H1 (cell line): ENCODE measurements at regions not wholly inside any gene's neighbourhood (a gene's known extent, or its start where the extent isn't known, plus 50 kb on each side); places are given as distances from the start of the nearest gene placed in this dataset.

Experiments
- CTCF ChIA-PET: fragments of 300-600 bp; sonication (Branson Sonifier 250); formaldehyde crosslinking; loops from one replicate; lab custom pipeline; 2021; ENCODE audit not compliant: partially characterized antibody; lab: Charles Lee
- POLR2A ChIA-PET: fragments of 300-600 bp; sonication (Branson Sonifier 250); formaldehyde crosslinking; loops from one replicate; lab custom pipeline; 2021; ENCODE audit warnings: inconsistent platforms; ENCODE audit not compliant: partially characterized antibody; lab: Charles Lee
- DNase-seq, 2 experiments: peaks; one replicate each; pipeline versions ENCODE4 v3.0.0 to v3.0.0-alpha.2; 2010 to 2022; ENCODE audit warnings: low spot score in 2 of 2, low read depth in 1 of 2, mixed read lengths in 1 of 2
- FAIRE-seq: peaks from 2 replicates; lab custom pipeline; 2011; peaks lifted over from hg19 to GRCh38; lab: Jason Lieb, UNC
- H2AFZ ChIP-seq: 2 replicates; pipeline ENCODE4 v1.8.1; 2012; ENCODE audit warnings: low read length, inconsistent platforms
- H2AK5ac ChIP-seq: 2 replicates; pipeline ENCODE4 v1.6.1; 2013; ENCODE audit warnings: low read depth, low read length
- H2BK120ac ChIP-seq: replicated peaks from 2 replicates; pipeline ENCODE3; 2013; ENCODE audit warnings: low read depth, low read length, inconsistent platforms
- H2BK12ac ChIP-seq: 2 replicates; pipeline ENCODE4 v1.6.1; 2013; ENCODE audit warnings: low read depth, low read length
- H2BK15ac ChIP-seq: 2 replicates; pipeline ENCODE4 v1.6.1; 2013; ENCODE audit warnings: low read length
- H2BK20ac ChIP-seq: 2 replicates; pipeline ENCODE4 v1.6.1; 2013; ENCODE audit warnings: low read length
- H2BK5ac ChIP-seq: 2 replicates; pipeline ENCODE4 v1.6.1; 2013; ENCODE audit warnings: low read depth, low read length
- H3K14ac ChIP-seq: 2 replicates; pipeline ENCODE4 v1.6.1; 2013; ENCODE audit warnings: inconsistent platforms; ENCODE audit not compliant: insufficient read length
- H3K18ac ChIP-seq: 2 replicates; pipeline ENCODE4 v1.6.1; 2013; ENCODE audit warnings: low read length; ENCODE audit errors: extremely low read depth
- H3K23ac ChIP-seq: 2 replicates; pipeline ENCODE4 v1.6.1; 2013; ENCODE audit warnings: inconsistent platforms; ENCODE audit not compliant: insufficient read length
- H3K23me2 ChIP-seq: 2 replicates; pipeline ENCODE4 v1.6.1; 2013; ENCODE audit warnings: low read depth, low read length
- H3K27ac ChIP-seq: 2 replicates; pipeline ENCODE4 v1.6.1; 2011; ENCODE audit warnings: low read depth, low read length, inconsistent platforms
- H3K27me3 ChIP-seq, 4 experiments: replicated peaks in 1 of 4; 1 replicate in 1 of 4; 2 replicates in 3 of 4; pipeline versions ENCODE4 v1.6.1 to v1.8.1; 2011 to 2013; ENCODE audit warnings: low read length in 3 of 4, mild to moderate bottlenecking in 3 of 4, inconsistent platforms in 2 of 4, mixed read lengths in 2 of 4, moderate library complexity in 1 of 4; ENCODE audit not compliant: control insufficient read depth in 3 of 4, insufficient read depth in 3 of 4; ENCODE audit errors: extremely low read depth in 1 of 4
- H3K36me3 ChIP-seq, 4 experiments: 2 replicates each; pipeline versions ENCODE4 v1.6.1 to v1.8.1; 2011 to 2013; ENCODE audit warnings: mild to moderate bottlenecking in 4 of 4, low read length in 3 of 4, moderate library complexity in 2 of 4, control low read depth in 1 of 4, inconsistent platforms in 1 of 4; ENCODE audit not compliant: insufficient read depth in 4 of 4, control insufficient read depth in 2 of 4
- H3K4ac ChIP-seq: replicated peaks from 2 replicates; pipeline ENCODE3; 2013; ENCODE audit warnings: low read length, low read depth, mixed read lengths, inconsistent platforms; ENCODE audit not compliant: insufficient read length
- H3K4me1 ChIP-seq, 4 experiments: replicated peaks in 1 of 4; 1 replicate in 1 of 4; 2 replicates in 3 of 4; pipeline versions ENCODE4 v1.6.1 to v1.8.1; 2011 to 2013; ENCODE audit warnings: low read length in 3 of 4, inconsistent platforms in 2 of 4, mixed read lengths in 1 of 4; ENCODE audit not compliant: insufficient read depth in 4 of 4, control insufficient read depth in 3 of 4
- H3K4me2 ChIP-seq, 2 experiments: 2 replicates each; pipeline versions ENCODE4 v1.6.1 to v1.8.1; 2011 to 2013; ENCODE audit warnings: low read depth in 2 of 2, low read length in 2 of 2, control low read depth in 1 of 2, inconsistent platforms in 1 of 2, mild to moderate bottlenecking in 1 of 2; ENCODE audit not compliant: insufficient read depth in 1 of 2
- H3K4me3 ChIP-seq, 4 experiments: fragments of 200-600, 300-600 bp in 1 of 4; sonication (generic), shearing (Covaris generic), sonication (Bioruptor Twin) in 1 of 4; 2 replicates each; pipeline versions ENCODE4 v1.5.1 to v1.8.1; 2011 to 2016; ENCODE audit warnings: low read length in 4 of 4, low read depth in 3 of 4, control low read depth in 2 of 4, inconsistent platforms in 2 of 4, mild to moderate bottlenecking in 2 of 4, mixed read lengths in 1 of 4, moderate library complexity in 1 of 4; ENCODE audit not compliant: insufficient read depth in 2 of 4; ENCODE audit errors: extremely low read depth in 1 of 4
- H3K56ac ChIP-seq: replicated peaks from 2 replicates; pipeline ENCODE3; 2013; ENCODE audit warnings: low read depth, mild to moderate bottlenecking, mixed read lengths, low read length, inconsistent platforms; ENCODE audit not compliant: insufficient read length
- H3K79me1 ChIP-seq: 2 replicates; pipeline ENCODE4 v1.6.1; 2013; ENCODE audit warnings: low read depth, low read length, control low read depth
- H3K79me2 ChIP-seq, 2 experiments: 2 replicates each; pipeline versions ENCODE4 v1.6.1 to v1.8.1; 2012 to 2013; ENCODE audit warnings: low read length in 2 of 2, mild to moderate bottlenecking in 2 of 2, inconsistent platforms in 1 of 2; ENCODE audit not compliant: insufficient read depth in 2 of 2, control insufficient read depth in 1 of 2
- H3K9ac ChIP-seq, 4 experiments: replicated peaks in 1 of 4; 1 replicate in 1 of 4; 2 replicates in 3 of 4; pipeline versions ENCODE4 v1.6.1 to v1.8.1; 2011 to 2013; ENCODE audit warnings: low read depth in 3 of 4, low read length in 3 of 4, control low read depth in 2 of 4, mild to moderate bottlenecking in 2 of 4, moderate library complexity in 2 of 4, inconsistent platforms in 1 of 4; ENCODE audit errors: extremely low read depth in 1 of 4
- H3K9me3 ChIP-seq, 2 experiments: 2 replicates each; pipeline versions ENCODE4 v1.6.1 to v1.8.1; 2012 to 2013; ENCODE audit warnings: mild to moderate bottlenecking in 2 of 2, moderate library complexity in 2 of 2, control low read depth in 1 of 2, inconsistent platforms in 1 of 2, low read depth in 1 of 2, low read length in 1 of 2, mixed read lengths in 1 of 2; ENCODE audit not compliant: insufficient read depth in 2 of 2
- H4K20me1 ChIP-seq, 2 experiments: replicated peaks in 1 of 2; 2 replicates each; pipeline versions ENCODE3 to v1.8.1; 2011 to 2013; ENCODE audit warnings: inconsistent platforms in 2 of 2, low read length in 2 of 2, mild to moderate bottlenecking in 1 of 2; ENCODE audit not compliant: insufficient read depth in 2 of 2, control insufficient read depth in 1 of 2
- H4K5ac ChIP-seq: 2 replicates; pipeline ENCODE4 v1.6.1; 2013; ENCODE audit warnings: low read length, low read depth, mixed read lengths, inconsistent platforms; ENCODE audit not compliant: insufficient read length
- H4K8ac ChIP-seq: 2 replicates; pipeline ENCODE4 v1.8.0; 2013; ENCODE audit warnings: mild to moderate bottlenecking, moderate library complexity, low read length, inconsistent platforms; ENCODE audit not compliant: insufficient read depth; ENCODE audit errors: extremely low read depth
- H4K91ac ChIP-seq: replicated peaks from 2 replicates; pipeline ENCODE3; 2013; ENCODE audit warnings: low read length, mixed read lengths, inconsistent platforms; ENCODE audit not compliant: insufficient read length
- CBX5 ChIP-seq: fragments of 300-800, 300-1000 bp; sonication (generic); IDR thresholded peaks from 2 replicates; pipeline ENCODE4 v1.7.1; 2016; ENCODE audit warnings: antibody characterized with exemption, low read length, low read depth
- CEBPB ChIP-seq: IDR thresholded peaks from 2 replicates; pipeline ENCODE4 v1.6.1; 2012; ENCODE audit warnings: low read depth, low read length
- CHD1 ChIP-seq: IDR thresholded peaks from 2 replicates; pipeline ENCODE4 v1.6.1; 2012; ENCODE audit warnings: low read depth, low read length, improper control_type of control experiment
- CHD2 ChIP-seq: IDR thresholded peaks from 2 replicates; pipeline ENCODE4 v1.6.1; 2012; ENCODE audit warnings: low read length, improper control_type of control experiment
- EGR1 ChIP-seq: IDR thresholded peaks from 2 replicates; pipeline ENCODE4 v1.6.1; 2011; ENCODE audit warnings: low read depth, low read length, borderline replicate concordance
- EP300 ChIP-seq, 2 experiments: IDR thresholded peaks; 1 replicate in 1 of 2; 2 replicates in 1 of 2; pipeline ENCODE4 v1.6.1; 2011 to 2012; ENCODE audit warnings: low read depth in 2 of 2, low read length in 2 of 2, mild to moderate bottlenecking in 2 of 2, borderline replicate concordance in 1 of 2, inconsistent platforms in 1 of 2, moderate library complexity in 1 of 2
- GTF2F1 ChIP-seq: IDR thresholded peaks from 2 replicates; pipeline ENCODE4 v1.6.1; 2012; ENCODE audit warnings: low read depth, low read length, improper control_type of control experiment, borderline replicate concordance
- KDM1A ChIP-seq: fragments of 200-600, 300-600 bp; sonication (generic); IDR thresholded peaks from 2 replicates; pipeline ENCODE4 v1.7.1; 2016; ENCODE audit warnings: mild to moderate bottlenecking, low read length, borderline replicate concordance
- NANOG ChIP-seq: IDR thresholded peaks from 2 replicates; pipeline ENCODE4 v1.6.1; 2011; ENCODE audit warnings: low read length, low read depth, mild to moderate bottlenecking, inconsistent platforms; ENCODE audit not compliant: insufficient read depth, poor library complexity, severe bottlenecking
- POLR2A ChIP-seq, 2 experiments: IDR thresholded peaks; 1 replicate in 1 of 2; 2 replicates in 1 of 2; pipeline ENCODE4 v1.6.1; 2011; ENCODE audit warnings: low read depth in 2 of 2, low read length in 2 of 2, mild to moderate bottlenecking in 2 of 2; ENCODE audit errors: control extremely low read depth in 1 of 2
- POU5F1 ChIP-seq: IDR thresholded peaks from 2 replicates; pipeline ENCODE4 v1.6.1; 2011; ENCODE audit warnings: low read depth, mild to moderate bottlenecking, low read length, moderate library complexity
- SAP30 ChIP-seq: fragments of 300-600 bp; sonication (generic); IDR thresholded peaks from 2 replicates; pipeline ENCODE4 v1.7.1; 2012; ENCODE audit warnings: low read length, moderate library complexity, mild to moderate bottlenecking, inconsistent platforms; ENCODE audit not compliant: insufficient read depth, insufficient replicate concordance
- SIRT6 ChIP-seq: IDR thresholded peaks from one replicate; pipeline ENCODE4 v1.7.1; 2012; ENCODE audit warnings: low read length, inconsistent platforms
- SP2 ChIP-seq: IDR thresholded peaks from 2 replicates; pipeline ENCODE4 v1.6.1; 2012; ENCODE audit warnings: mild to moderate bottlenecking, low read length, inconsistent platforms
- SP4 ChIP-seq: IDR thresholded peaks from 2 replicates; pipeline ENCODE4 v1.6.1; 2012; ENCODE audit warnings: low read length, inconsistent platforms
- TEAD4 ChIP-seq: IDR thresholded peaks from 2 replicates; pipeline ENCODE4 v1.6.1; 2012; ENCODE audit warnings: low read depth, low read length, inconsistent platforms, mixed read lengths
- ZNF274 ChIP-seq: IDR thresholded peaks from 2 replicates; pipeline ENCODE4 v1.7.0; 2012; ENCODE audit warnings: low read length, borderline replicate concordance; ENCODE audit errors: extremely low read depth
- WGBS, 2 experiments: shearing (Covaris generic) in 1 of 2; methylation state at CpG; one replicate each; pipeline versions ENCODE4 v1.1.6 to v1.1.7; 2013 to 2015; ENCODE audit warnings: low lambda C conversion rate in 2 of 2, mixed read lengths in 2 of 2, inconsistent platforms in 1 of 2, low coverage in 1 of 2, missing lambda C conversion rate in 1 of 2; ENCODE audit not compliant: insufficient replicate concordance in 2 of 2, insufficient coverage in 1 of 2, insufficient read length in 1 of 2; ENCODE audit errors: extremely low coverage in 1 of 2, missing lambda C conversion rate in 1 of 2; 5-methylcytosine and 5-hydroxymethylcytosine counted together

- Histone ChIP-seq H3K27me3 (no peaks in the 10 kb centered on the region), H3K23ac (no peak overlapping the region), H3K27ac (no peak overlapping the region), H4K20me1 (no peaks in the 10 kb centered on the region), H3K4ac (no peak overlapping the region), H2BK15ac (no peak overlapping the region), H2BK20ac (no peak overlapping the region), H3K36me3 (no peaks in the 10 kb centered on the region), H2AFZ (no peak overlapping the region), H2BK120ac (no peak overlapping the region), H4K5ac (no peak overlapping the region), H3K56ac (no peak overlapping the region), H3K79me2 (no peaks in the 10 kb centered on the region), H3K79me1 (no peaks in the 10 kb centered on the region), H3K4me1 (peaks cover 0 to 1% (median 0%) of the 10 kb centered on the region in 4 experiments; a peak in 1 of 7 replicates), H3K9ac (no peak overlapping the region), H2AK5ac (no peak overlapping the region), H4K91ac (no peak overlapping the region), H3K14ac (no peak overlapping the region), H4K8ac (no peak overlapping the region), H3K4me3 (no peak overlapping the region), H2BK5ac (no peak overlapping the region), H3K18ac (no peak overlapping the region), H3K9me3 (peaks cover 0 to 2% of the 10 kb centered on the region in 2 experiments; a peak in 1 of 4 replicates), H2BK12ac (no peak overlapping the region), H3K23me2 (no peaks in the 10 kb centered on the region), H3K4me2 (no peak overlapping the region)
- WGBS, 2 experiments = 87% methylated on average over 4 of the region's 4 CpGs; no CpG with 5 or more reads in 1 of the 2 experiments
- POLR2A ChIA-PET = no interaction called here
- no peak for FAIRE-seq
- CTCF ChIA-PET = no interaction called here
- DNase-seq = no peak
- TF ChIP-seq SIRT6 = no peak
- TF ChIP-seq SP4 = no peak
- no peak for TF ChIP-seq POU5F1
- no peak for TF ChIP-seq EP300 (IDR thresholded peaks at IDR 0.05; ENCODE audit: borderline replicate concordance in 1 of 2, low read depth in 2 of 2, low read length in 2 of 2)
- no peak for TF ChIP-seq SP2
- no peak for TF ChIP-seq EGR1
- no peak for TF ChIP-seq GTF2F1
- TF ChIP-seq SAP30 = no peak
- no peak for TF ChIP-seq POLR2A (IDR thresholded peaks at IDR 0.05; ENCODE audit: control extremely low read depth in 1 of 2, low read depth in 2 of 2, low read length in 2 of 2)
- no peak for TF ChIP-seq TEAD4
- TF ChIP-seq CHD1 = no peak
- TF ChIP-seq CHD2 = no peak
- TF ChIP-seq CBX5 = no peak
- TF ChIP-seq NANOG = no peak
- TF ChIP-seq ZNF274 = no peak
- TF ChIP-seq KDM1A = no peak
- no peak for TF ChIP-seq CEBPB
These were observed 497.9 kb upstream of the ARPP21 start for GRCh38 chr3:35141406-35141805.
